ENCODE measurements at regions not wholly inside any gene's neighbourhood (a gene's known extent, or its start where the extent isn't known, plus 50 kb on each side); places are given as distances from the start of the nearest gene placed in this dataset.

GRCh38 chr20:52867305-52867704, 104.9 kb upstream of the TSHZ2 start:
- DNase-seq: no peak
- H3K9me3 Mint-ChIP-seq (ENCODE audit: unreplicated experiment): peaks cover 9% of the 10 kb centered on the region
- POLR2A ChIA-PET: no interaction called here
- CTCF ChIA-PET: interaction anchor here (0.9 kb wide), 1 partner anchor 403 kb away, joined by 3 read pairs; no protein-coding TSS in a partner anchor
- Histone ChIP-seq H3K9me3 (no peaks in the 10 kb centered on the region), H3K36me3 (ENCODE audit: control insufficient read depth, insufficient read depth, low read length) (no peaks in the 10 kb centered on the region), H3K4me1 (no peaks in the 10 kb centered on the region), H3K4me3 (ENCODE audit: low read depth, low read length) (no peak overlapping the region), H3K27me3 (replicated peaks; ENCODE audit: control insufficient read depth, insufficient read depth, low read length) (no peaks in the 10 kb centered on the region; the same call in 1 of the 2 replicates)
- no peak overlapping the region for H3K4me3 Mint-ChIP-seq (ENCODE audit: unreplicated experiment)
- TF ChIP-seq CTCF (IDR thresholded peaks at IDR 0.05; ENCODE audit: insufficient read depth in 1 of 2, low read depth in 1 of 2, low read length in 1 of 2, severe bottlenecking in 1 of 2, unreplicated experiment in 1 of 2): no peak
- H3K27me3 Mint-ChIP-seq (ENCODE audit: insufficient read depth, unreplicated experiment): peaks cover 12% of the 10 kb centered on the region
- no peaks in the 10 kb centered on the region for H3K4me1 Mint-ChIP-seq (ENCODE audit: low read depth, unreplicated experiment)
- no peaks in the 10 kb centered on the region for H3K36me3 Mint-ChIP-seq (ENCODE audit: insufficient read depth, unreplicated experiment)
- BruUV-seq (replicated peaks): no TSS peak
- no peak overlapping the region for H3K27ac Mint-ChIP-seq (ENCODE audit: unreplicated experiment)
- intact Hi-C loops (cut with micrococcal nuclease; ENCODE audit: unreplicated experiment): no loop called here

- H3K36me3 Mint-ChIP-seq (ENCODE audit: insufficient read depth, unreplicated experiment): no peaks in the 10 kb centered on the region
- Histone ChIP-seq H3K36me3 (ENCODE audit: control insufficient read depth, insufficient read depth, low read length) (no peaks in the 10 kb centered on the region), H3K4me1 (no peaks in the 10 kb centered on the region), H3K27me3 (replicated peaks; ENCODE audit: control insufficient read depth, insufficient read depth, low read length) (no peaks in the 10 kb centered on the region; the same call in 1 of the 2 replicates), H3K4me3 (ENCODE audit: low read depth, low read length) (no peak overlapping the region), H3K9me3 (no peaks in the 10 kb centered on the region)
- no peak for DNase-seq
- H3K4me1 Mint-ChIP-seq (ENCODE audit: low read depth, unreplicated experiment): no peaks in the 10 kb centered on the region
- ChIA-PET POLR2A (no interaction called here), CTCF (no interaction called here)
- no peak overlapping the region for H3K4me3 Mint-ChIP-seq (ENCODE audit: unreplicated experiment)
- BruUV-seq (replicated peaks): no TSS peak
- H3K9me3 Mint-ChIP-seq (ENCODE audit: unreplicated experiment): peaks cover 9% of the 10 kb centered on the region
- H3K27ac Mint-ChIP-seq (ENCODE audit: unreplicated experiment): no peak overlapping the region
- TF ChIP-seq CTCF (IDR thresholded peaks at IDR 0.05; ENCODE audit: insufficient read depth in 1 of 2, low read depth in 1 of 2, low read length in 1 of 2, severe bottlenecking in 1 of 2, unreplicated experiment in 1 of 2): no peak
- H3K27me3 Mint-ChIP-seq (ENCODE audit: insufficient read depth, unreplicated experiment): peaks cover 12% of the 10 kb centered on the region
- intact Hi-C loops (cut with micrococcal nuclease; ENCODE audit: unreplicated experiment): no loop called here
Observed at GRCh38 chr20:52864916-52865605, 107.1 kb upstream of the TSHZ2 start.

GRCh38 chr20:52859156-52859876, 112.8 kb upstream of the TSHZ2 start:
- Mint-ChIP-seq H3K36me3 (ENCODE audit: insufficient read depth, unreplicated experiment) (no peaks in the 10 kb centered on the region), H3K9me3 (ENCODE audit: unreplicated experiment) (no peaks in the 10 kb centered on the region), H3K4me3 (ENCODE audit: unreplicated experiment) (no peak overlapping the region), H3K27me3 (ENCODE audit: insufficient read depth, unreplicated experiment) (peaks cover 4% of the 10 kb centered on the region), H3K4me1 (ENCODE audit: low read depth, unreplicated experiment) (no peaks in the 10 kb centered on the region), H3K27ac (ENCODE audit: unreplicated experiment) (no peak overlapping the region)
- no peak for TF ChIP-seq CTCF (IDR thresholded peaks at IDR 0.05; ENCODE audit: insufficient read depth in 1 of 2, low read depth in 1 of 2, low read length in 1 of 2, severe bottlenecking in 1 of 2, unreplicated experiment in 1 of 2)
- Histone ChIP-seq H3K36me3 (ENCODE audit: control insufficient read depth, insufficient read depth, low read length) (no peaks in the 10 kb centered on the region), H3K4me1 (no peaks in the 10 kb centered on the region), H3K9me3 (no peaks in the 10 kb centered on the region), H3K27me3 (replicated peaks; ENCODE audit: control insufficient read depth, insufficient read depth, low read length) (no peaks in the 10 kb centered on the region), H3K4me3 (ENCODE audit: low read depth, low read length) (no peak overlapping the region)
- BruUV-seq (replicated peaks): no TSS peak
- intact Hi-C loops (cut with micrococcal nuclease; ENCODE audit: unreplicated experiment): no loop called here
- no peak for DNase-seq
- ChIA-PET CTCF (no interaction called here), POLR2A (no interaction called here)
